ENCODE measurements at regions not wholly inside any gene's neighbourhood (a gene's known extent, or its start where the extent isn't known, plus 50 kb on each side); places are given as distances from the start of the nearest gene placed in this dataset.

- no peak for DNase-seq (ENCODE audit: low read depth in 3 of 3, low spot score in 2 of 3)
Observed at GRCh38 chr12:44961887-44962286, 85.8 kb upstream of the NELL2 start.

DNA sequence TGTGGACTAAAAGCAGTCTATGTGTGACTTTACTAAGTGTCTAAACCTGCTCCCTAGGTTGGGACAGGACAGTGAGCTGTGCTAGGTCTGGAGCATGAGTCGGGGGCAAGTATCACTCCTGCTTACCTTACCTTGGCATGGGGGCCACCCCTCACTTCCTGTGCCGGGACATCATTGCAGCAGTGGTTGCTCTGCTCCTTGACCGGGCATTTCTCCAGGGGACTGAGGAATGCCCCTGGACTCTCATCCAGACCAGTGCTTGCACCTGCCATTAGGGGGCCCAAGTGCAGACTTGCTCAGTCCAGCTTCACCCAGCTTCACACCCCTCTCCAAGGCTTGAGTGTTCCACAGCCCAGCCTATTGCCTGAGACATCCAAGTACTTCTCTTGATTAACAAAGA is 84.7 kb upstream of the NELL2 start:
- DNase-seq (ENCODE audit: low read depth in 3 of 3, low spot score in 2 of 3) = no peak

- no peak for DNase-seq (ENCODE audit: low read depth in 3 of 3, low spot score in 2 of 3)
Observed at GRCh38 chr12:44960423-44960822, 84.3 kb upstream of the NELL2 start.

- DNase-seq (ENCODE audit: low read depth in 3 of 3, low spot score in 2 of 3) = no peak
Observed at GRCh38 chr12:44947163-44947562, 71.0 kb upstream of the NELL2 start.

- DNase-seq (ENCODE audit: low read depth in 3 of 3, low spot score in 2 of 3) = no peak
Observed at GRCh38 chr12:44942714-44943113, 66.6 kb upstream of the NELL2 start.

GRCh38 chr12:44930972-44931600 is 55.0 kb upstream of the NELL2 start:
- peak; percentile 38 to 48 (median 46) for DNase-seq (ENCODE audit: low read depth in 3 of 3, low spot score in 2 of 3)

GRCh38 chr12:44929236-44929885 is 53.2 kb upstream of the NELL2 start:
- no peak for DNase-seq (ENCODE audit: low read depth in 3 of 3, low spot score in 2 of 3)

Data from right renal cortex interstitium (tissue), 3 donors.